Chondrocyte (in vitro differentiated cells): ENCODE measurements at regions not wholly inside any gene's neighbourhood (a gene's known extent, or its start where the extent isn't known, plus 50 kb on each side); places are given as distances from the start of the nearest gene placed in this dataset.

ENCODE experiments used
- DNase-seq: peaks from one replicate; pipeline ENCODE4 v3.0.0; 2021; ENCODE audit warnings: mixed read lengths, low spot score
- H3K27ac Mint-ChIP-seq: one replicate; pipeline ENCODE4 v1.8.0; 2021; ENCODE audit warnings: mild to moderate bottlenecking, moderate library complexity, mixed read lengths; ENCODE audit not compliant: unreplicated experiment
- H3K27me3 Mint-ChIP-seq: 2 replicates; pipeline ENCODE4 v1.8.0; 2021; ENCODE audit warnings: low read depth, mixed read lengths
- H3K36me3 Mint-ChIP-seq: 2 replicates; pipeline ENCODE4 v1.8.0; 2021; ENCODE audit warnings: low read depth, mixed read lengths
- H3K4me1 Mint-ChIP-seq: 2 replicates; pipeline ENCODE4 v1.8.0; 2021; ENCODE audit warnings: low read depth, mild to moderate bottlenecking, mixed read lengths
- H3K4me3 Mint-ChIP-seq: one replicate; pipeline ENCODE4 v1.8.0; 2021; ENCODE audit warnings: mild to moderate bottlenecking, moderate library complexity, mixed read lengths; ENCODE audit not compliant: unreplicated experiment
- H3K9me3 Mint-ChIP-seq: 2 replicates; pipeline ENCODE4 v1.8.0; 2021; ENCODE audit warnings: low read depth, mixed read lengths
- CTCF ChIP-seq: fragments of 200-600 bp; sonication (generic); IDR thresholded peaks from 2 replicates; pipeline ENCODE4 v1.5.0; 2021; ENCODE audit warnings: antibody characterized with exemption, mild to moderate bottlenecking, moderate library complexity

GRCh38 chr4:123587983-123588494, 191.4 kb downstream of the SPRY1 start:
- no peak for DNase-seq
- H3K27ac Mint-ChIP-seq: peak overlapping the region; percentile 97
- peak overlapping the region; percentile 30 for H3K4me3 Mint-ChIP-seq
- no peaks in the 10 kb centered on the region for H3K9me3 Mint-ChIP-seq
- H3K36me3 Mint-ChIP-seq: no peaks in the 10 kb centered on the region
- peaks cover 34% of the 10 kb centered on the region for H3K4me1 Mint-ChIP-seq
- TF ChIP-seq CTCF: no peak
- no peaks in the 10 kb centered on the region for H3K27me3 Mint-ChIP-seq

GRCh38 chr4:123588631-123589241, 192.1 kb downstream of the SPRY1 start:
- Mint-ChIP-seq H3K27ac (peak overlapping the region; percentile 97), H3K27me3 (no peaks in the 10 kb centered on the region), H3K4me1 (peaks cover 34% of the 10 kb centered on the region), H3K9me3 (no peaks in the 10 kb centered on the region), H3K36me3 (no peaks in the 10 kb centered on the region), H3K4me3 (no peak overlapping the region)
- TF ChIP-seq CTCF: peak; percentile 43
- DNase-seq: no peak

- peaks cover 32% of the 10 kb centered on the region for H3K4me1 Mint-ChIP-seq
- no peak for TF ChIP-seq CTCF
- H3K27me3 Mint-ChIP-seq: no peaks in the 10 kb centered on the region
- H3K9me3 Mint-ChIP-seq: no peaks in the 10 kb centered on the region
- H3K36me3 Mint-ChIP-seq: no peaks in the 10 kb centered on the region
- H3K4me3 Mint-ChIP-seq: no peak overlapping the region
- no peak for DNase-seq
- peak overlapping the region; percentile 97 for H3K27ac Mint-ChIP-seq
Measured at GRCh38 chr4:123589301-123589700, 192.7 kb downstream of the SPRY1 start.

- H3K4me1 Mint-ChIP-seq: peaks cover 26% of the 10 kb centered on the region
- no peak overlapping the region for H3K27ac Mint-ChIP-seq
- no peaks in the 10 kb centered on the region for H3K27me3 Mint-ChIP-seq
- TF ChIP-seq CTCF: no peak
- no peak for DNase-seq
- H3K36me3 Mint-ChIP-seq: no peaks in the 10 kb centered on the region
- H3K4me3 Mint-ChIP-seq: no peak overlapping the region
- H3K9me3 Mint-ChIP-seq: no peaks in the 10 kb centered on the region
Measured at GRCh38 chr4:123591875-123592274, 195.3 kb downstream of the SPRY1 start.

GRCh38 chr4:123593655-123594054, 197.1 kb downstream of the SPRY1 start:
- Mint-ChIP-seq H3K4me3 (no peak overlapping the region), H3K27me3 (no peaks in the 10 kb centered on the region)
- no peak for TF ChIP-seq CTCF

More at GRCh38 chr4:123593655-123594054, 197.1 kb downstream of the SPRY1 start:
- no peak for DNase-seq
- Mint-ChIP-seq H3K4me1 (peaks cover 15% of the 10 kb centered on the region), H3K27ac (no peak overlapping the region), H3K36me3 (no peaks in the 10 kb centered on the region), H3K9me3 (no peaks in the 10 kb centered on the region)
